HT1080 (cell line): ENCODE measurements at regions not wholly inside any gene's neighbourhood (a gene's known extent, or its start where the extent isn't known, plus 50 kb on each side); places are given as distances from the start of the nearest gene placed in this dataset.

Experiments
- DNase-seq: peaks from one replicate; pipeline ENCODE4 v3.0.0-alpha.2; 2015; ENCODE audit warnings: low read depth

DNA sequence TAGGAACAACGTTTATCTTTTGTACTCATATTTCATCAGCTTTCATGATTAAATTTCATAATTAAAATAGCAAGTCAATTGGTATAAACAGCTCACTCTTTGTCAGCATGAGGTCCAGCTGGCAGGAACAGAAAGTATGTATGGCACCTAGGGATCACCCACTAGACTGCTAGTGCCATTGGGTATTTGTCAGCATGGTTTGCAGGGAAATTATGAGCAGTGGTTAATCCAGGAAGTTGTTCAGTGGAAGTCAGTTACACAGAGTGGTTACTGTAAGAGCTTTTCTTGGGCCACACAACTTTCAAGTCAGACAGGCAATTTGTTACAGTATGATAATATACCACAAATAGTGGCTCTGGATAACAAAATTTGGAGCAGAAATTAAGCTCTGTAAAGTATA is 340.3 kb upstream of the RGS6 start:
- DNase-seq = peak; percentile 77

DNA sequence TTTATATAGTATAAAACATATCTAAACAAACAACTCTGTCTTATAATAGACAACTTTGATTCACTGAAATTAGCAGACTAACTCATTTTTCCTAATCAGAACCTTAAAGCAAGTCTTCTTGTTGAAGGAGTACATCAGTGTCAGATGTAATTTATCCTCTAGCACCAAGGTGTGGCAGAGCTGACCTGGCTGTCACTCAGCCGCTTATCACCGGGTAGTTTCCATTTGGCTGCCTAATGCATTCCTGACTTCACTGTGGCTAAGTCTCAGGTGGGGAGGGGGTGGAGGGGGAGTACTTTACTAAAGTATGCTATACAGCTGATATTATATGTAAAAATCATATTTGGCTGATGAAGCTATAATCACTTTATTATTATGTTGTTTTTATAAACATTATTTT is 339.9 kb upstream of the RGS6 start:
- no peak for DNase-seq

DNA sequence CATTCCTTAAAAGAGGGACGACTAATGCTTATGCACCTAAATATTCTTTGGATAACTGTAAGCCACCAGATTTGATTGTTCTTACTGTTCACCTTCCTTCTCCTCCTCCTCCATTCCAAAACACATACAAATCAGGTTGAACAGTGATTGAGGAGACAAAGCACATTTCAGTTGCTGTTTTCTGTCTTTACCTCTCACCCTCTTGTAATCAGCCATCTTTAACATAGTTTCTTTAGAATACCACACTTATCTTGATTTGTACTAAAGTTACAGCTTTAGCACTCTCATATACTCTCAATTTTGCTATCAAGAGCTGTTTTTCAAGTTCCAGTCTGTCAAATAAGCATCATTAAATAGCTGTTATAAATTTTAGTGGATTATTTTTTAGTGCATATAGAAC is 338.3 kb upstream of the RGS6 start:
- no peak for DNase-seq

DNA sequence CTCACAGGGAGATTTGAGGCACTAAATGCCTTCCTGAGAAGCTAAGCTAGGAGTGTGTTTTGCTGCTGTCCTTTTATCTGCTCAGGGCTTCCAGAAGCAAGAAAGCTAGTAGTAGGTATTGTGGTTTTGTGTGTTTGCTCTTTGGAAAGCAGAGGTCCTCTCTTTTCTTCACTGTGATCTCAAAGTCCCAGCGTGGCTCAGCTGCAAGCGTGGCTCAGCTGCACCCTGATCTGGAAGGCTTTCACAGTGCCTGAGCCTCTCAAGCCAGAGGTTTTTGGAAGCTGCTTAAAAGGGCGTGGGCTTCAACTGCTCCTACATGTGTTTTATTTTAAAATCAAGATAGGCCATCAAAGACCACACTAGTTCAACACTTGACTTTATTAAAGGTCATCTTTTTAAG is 337.4 kb upstream of the RGS6 start:
- DNase-seq = no peak

DNA sequence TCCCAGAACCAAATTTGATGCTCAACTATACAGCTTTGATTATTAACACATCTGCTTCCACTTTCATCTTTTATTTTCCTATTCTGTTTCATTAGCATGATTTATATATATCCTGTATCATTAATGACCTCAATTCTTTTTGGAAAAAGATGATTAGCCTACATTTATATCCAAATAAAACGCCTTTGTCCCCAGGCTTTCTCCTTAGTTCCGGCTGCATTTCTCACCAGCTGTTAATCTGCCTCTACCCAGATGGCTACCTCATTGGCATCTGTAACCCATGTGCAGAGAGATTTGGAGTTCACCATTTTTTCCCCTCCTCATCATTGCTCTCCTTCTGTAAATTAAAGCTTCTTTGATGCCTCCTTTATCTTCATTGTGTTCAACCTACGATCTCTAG is 336.8 kb upstream of the RGS6 start:
- DNase-seq = no peak

DNA sequence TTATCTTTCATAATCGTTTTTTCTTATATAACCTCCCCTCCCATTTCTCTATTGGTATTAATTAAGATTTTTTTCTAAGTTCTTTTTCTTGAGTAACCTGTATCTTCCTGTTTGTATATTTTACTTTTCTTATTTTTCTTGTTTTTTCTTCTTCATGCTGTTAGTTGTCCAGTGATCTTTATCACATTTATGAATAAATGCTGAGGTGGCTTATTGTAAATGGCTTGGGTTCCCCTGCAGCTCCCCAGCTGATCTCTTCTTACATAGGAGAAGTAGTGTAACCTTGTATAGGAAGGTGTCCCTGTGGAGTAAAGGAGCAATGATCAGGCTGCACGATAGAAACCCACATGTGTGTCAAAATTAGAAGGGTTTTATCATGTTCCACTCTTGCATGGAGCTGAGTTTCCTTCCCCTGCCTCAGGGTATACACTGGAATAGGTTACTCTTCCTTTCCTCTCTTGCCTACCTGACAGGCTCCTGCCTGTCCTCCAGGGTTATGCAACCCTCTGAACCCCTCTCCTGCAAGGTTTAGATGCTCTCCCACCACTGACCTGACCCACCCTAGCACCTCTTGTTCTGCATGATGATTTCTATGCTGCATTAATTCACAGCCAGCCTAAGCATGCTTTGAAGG is 334.8 kb upstream of the RGS6 start:
- no peak for DNase-seq

DNA sequence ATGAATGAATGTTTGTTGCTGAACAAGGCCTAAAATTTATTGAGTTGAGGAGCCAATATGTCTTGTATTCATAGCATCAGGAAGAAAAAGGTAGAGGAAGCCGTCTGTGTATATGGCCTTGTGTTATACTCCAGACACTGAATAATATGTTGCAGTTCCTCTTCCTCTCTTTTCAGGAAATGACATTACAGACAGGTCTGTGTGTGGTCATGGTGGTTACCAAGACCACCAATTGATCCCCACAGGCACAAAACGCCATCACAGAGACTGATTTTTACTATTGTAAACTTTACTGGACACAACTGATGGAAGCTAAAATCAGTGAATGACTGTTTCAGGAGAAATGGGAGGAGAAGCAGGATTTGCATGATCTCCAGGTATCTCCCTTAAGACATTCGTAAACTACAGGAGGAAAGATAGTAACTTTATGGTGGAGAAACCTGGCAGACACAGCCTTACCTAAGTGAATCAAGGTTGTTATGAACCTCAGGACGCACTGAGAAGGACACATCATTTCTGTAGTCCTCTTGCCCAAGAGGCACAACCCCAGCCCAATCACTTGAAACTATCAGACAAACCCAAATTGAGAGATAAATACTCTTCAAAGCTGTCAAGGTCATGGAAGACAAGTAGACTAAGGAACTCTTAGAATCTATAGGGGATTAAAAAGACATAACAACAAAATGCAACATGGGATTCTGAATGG is 334.1 kb upstream of the RGS6 start:
- no peak for DNase-seq

DNA sequence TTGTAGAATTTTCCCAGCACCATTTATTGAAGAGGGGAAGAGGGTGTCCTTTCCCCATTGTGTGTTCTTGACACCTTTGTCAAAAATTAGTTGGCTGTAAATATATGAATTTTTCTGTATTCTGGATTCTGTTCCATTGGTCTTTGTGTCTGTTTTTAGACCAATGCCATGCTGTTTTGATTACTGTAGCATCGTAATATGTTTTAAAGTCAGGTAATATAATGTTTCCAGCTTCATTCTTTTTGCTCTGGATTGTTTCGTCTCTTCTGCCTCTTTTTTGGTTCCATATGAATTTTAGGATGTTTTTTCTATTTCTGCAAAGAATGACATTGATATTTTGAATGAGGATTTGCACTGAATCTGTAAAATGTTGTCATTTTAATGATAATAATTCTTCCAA is 331.9 kb upstream of the RGS6 start:
- no peak for DNase-seq

DNA sequence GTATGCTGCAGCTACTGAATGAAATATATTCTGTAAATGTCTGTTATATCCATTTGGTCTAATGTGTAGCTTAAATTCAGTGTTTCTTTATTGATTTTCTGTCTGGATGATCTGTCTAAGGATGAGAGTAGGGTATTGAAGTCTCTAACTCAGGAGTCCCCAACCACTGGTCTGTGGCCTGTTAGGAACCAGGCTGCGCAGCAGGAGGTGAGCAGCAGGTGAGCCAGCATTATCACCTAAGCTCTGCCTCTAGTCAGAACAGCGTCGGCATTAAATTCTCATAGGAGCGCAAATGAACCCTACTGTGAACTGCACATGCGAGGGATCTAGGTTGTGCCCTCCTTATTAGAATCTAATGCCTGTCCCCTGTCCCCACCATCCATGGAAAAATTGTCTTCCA is 329.7 kb upstream of the RGS6 start:
- DNase-seq = no peak

DNA sequence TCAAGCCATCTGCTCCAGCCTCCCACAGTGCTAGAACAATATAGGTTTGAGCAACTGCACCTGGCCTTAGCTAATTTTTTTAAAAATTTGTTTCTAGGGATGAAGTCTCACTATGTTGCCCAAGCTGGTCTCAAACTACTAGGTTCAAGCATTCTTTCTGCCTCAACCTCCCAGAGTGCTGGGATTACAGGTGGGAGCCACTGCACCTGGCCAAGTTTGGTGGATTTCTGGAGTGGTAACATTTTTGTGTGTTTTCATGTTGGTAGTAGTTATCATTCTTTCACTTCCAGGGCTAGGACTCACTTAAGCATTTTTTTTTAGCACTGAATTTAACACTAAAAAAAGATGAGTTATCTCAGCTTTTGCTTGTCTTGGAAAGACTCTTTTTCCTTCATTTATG is 328.0 kb upstream of the RGS6 start:
- no peak for DNase-seq

DNA sequence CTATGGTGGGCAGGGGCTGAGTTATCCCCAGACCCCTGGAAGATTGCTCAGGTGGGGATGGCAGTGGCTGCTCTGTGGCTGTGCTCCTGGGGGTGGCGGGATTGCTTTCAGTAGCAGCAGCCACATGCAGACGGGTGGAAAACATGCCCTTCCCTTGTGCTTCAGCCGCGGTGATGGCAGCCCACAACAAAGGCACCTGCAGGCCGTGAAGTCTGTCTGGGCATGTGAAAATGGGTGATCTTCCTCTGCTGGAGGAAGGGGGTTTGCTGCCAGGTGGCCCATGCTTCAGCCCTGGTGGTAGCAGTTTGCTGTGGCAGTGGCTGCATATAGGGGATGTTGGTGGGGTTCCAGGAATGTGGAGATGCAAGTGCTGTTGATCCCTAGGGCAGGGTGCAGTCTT is 326.2 kb upstream of the RGS6 start:
- no peak for DNase-seq

DNA sequence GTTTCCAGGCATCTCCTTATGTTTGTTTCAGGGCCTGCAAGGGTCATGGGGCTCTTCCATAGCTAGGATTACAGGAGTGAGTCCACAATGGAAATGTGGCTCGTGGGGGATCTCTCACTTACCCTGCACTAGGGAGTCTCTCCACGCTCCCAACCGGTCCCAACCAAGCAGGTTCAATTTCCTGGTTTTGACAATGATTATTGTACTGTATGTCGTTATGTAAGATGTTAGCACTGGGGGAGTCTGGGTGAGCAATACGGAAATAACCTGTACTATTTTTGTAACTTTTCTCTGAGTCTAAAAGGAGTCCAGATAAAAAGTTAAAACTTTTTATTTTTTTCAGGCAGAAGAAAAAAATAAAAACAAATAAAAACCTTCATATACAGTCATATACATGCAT is 325.7 kb upstream of the RGS6 start:
- DNase-seq = no peak

DNA sequence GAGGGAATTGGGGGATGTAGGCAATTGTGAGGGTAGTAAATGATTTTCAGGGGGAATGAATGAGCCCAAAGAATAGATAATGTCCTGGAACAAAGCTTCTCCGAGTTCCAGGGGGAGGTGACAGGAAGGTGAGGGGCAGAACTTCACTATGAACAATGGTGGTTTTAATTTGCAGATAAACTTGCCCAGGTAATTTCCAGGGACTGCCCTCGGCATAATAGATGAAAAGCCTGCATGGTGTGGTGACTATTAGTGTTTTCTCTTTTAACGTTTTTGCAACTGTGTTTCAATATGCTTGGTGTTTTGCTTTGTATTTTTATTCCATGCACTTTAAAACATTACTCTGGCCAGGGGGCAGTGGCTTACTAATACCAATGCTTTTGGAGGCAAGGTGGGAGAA is 325.2 kb upstream of the RGS6 start:
- DNase-seq = no peak

DNA sequence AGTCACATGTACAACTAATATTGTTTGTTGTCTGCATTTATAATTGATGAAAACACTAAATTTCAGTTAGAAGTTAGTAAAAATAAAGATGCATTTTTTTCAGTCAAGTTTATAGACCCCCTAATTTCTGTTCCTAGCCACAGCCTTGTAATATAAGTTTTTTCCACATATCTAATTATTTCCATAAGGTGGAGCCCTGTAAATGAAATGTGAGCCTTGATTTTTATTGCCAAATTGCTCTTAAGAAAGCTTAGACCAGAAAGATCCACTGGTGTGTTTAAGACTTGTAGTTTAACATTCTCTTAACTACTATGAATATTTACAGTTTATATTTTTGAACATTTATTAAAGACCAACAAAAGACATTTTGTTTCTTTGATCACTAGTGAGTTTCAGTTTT is 322.1 kb upstream of the RGS6 start:
- DNase-seq = no peak

DNA sequence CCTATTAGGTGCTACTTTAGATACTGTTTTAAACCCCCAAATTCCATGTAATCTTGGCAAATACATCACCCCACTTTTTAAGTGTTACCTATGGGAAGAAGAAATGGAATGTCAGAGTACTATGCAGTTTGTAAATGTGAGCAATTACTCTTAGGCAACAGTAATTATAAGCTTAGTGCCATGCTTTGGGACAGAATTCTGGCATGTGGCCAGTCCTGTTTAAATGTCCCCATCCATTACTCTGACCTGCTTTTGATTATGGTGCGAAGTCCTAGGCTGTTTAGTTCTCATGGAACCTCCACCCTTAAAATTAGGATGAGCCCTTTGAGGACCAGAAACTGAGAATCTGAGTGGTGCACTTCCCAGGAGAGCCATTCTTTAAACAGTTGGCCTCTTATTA is 321.4 kb upstream of the RGS6 start:
- no peak for DNase-seq

DNA sequence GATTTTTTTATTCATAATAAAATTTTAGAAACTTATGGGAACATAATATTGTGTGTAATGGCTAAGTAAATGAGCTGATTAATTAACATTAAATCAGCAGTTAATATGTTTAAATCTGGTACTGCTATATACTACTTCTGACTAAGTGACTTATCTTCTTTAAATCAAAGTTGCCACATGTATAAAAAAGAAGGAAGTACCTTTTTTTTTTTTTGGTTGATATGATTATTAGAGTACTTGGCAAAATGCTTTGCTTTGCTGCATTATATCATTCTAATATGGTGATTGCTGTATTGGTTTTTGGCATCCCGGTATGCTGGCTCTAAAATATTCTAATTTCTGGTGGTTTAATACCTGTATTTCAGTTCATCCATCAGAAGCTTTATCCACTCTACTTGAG is 319.1 kb upstream of the RGS6 start:
- DNase-seq = no peak

DNA sequence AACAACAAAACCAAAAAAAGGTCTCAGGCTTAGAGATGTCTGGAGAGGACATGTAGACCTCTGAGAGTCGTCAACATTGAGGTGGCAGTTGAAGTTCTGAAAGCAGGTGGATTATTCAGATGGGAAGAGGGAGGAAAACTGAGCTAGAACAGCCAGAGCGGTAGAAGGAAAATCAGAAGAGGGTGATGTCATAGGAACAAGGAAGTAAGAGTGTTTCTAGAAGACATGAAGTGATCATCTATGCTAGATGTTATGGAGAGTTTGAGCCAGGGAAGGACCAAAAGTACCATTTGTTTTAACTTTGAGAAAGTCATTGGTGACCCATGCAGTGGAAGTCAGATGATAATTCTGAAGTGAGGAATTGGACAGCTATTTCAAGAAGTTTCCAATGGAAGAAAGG is 316.2 kb upstream of the RGS6 start:
- DNase-seq = no peak

DNA sequence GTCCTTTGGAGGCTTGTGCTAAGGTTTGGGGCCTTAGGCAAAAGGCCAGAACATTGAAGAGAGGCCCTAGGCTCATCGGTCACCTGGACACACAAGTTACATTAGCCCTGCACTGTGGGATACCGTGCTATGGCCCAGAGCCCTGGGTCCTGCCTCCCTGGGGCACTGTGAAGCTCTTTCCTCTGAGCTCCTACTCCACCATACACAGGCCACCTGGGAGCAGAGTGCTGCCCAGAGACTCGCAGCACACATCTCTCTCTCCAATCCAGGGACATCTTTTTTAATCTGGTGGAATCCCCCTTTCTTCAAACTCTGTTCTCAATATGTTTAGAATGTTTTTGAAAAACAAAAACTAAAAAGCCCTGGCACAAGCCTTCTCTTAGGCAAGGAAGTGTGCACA is 314.2 kb upstream of the RGS6 start:
- no peak for DNase-seq

DNA sequence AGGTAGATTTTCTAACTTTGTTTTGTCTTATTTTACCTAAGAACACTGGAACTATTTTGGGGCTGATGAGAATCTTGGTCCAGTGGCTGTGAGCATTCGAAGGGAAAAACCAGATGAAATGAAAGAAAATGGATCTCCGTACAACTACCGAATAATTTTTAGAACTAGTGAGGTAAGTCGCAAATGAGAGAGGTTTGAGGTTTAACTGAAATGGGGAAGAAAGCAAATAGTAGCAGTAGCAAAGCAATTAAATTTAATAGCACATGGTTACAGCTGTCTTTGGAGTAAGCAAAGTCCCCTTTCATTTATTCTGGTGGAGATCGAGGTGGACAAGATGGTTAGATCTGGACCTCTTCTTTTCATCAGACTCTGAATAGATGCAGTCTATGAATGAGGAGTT is 313.5 kb upstream of the RGS6 start:
- DNase-seq = no peak

DNA sequence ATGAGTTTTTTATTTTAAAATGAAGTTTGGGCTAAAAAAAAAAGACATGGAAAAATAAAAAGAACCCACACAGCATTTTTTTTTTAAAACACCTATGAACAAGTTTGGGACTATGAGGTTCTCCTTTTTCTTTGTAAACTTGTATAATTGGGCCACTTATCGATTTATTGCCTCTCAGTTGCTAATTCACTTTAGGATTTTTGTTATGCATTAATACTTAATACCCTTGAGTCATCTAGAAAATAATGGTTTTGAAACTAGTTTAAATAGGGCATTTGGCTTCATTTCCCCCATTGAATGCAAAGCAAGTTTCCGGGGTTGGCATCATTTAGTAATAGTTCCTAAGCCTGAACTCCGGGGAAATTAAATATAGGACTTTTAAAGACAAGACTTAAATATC is 312.8 kb upstream of the RGS6 start:
- no peak for DNase-seq

DNA sequence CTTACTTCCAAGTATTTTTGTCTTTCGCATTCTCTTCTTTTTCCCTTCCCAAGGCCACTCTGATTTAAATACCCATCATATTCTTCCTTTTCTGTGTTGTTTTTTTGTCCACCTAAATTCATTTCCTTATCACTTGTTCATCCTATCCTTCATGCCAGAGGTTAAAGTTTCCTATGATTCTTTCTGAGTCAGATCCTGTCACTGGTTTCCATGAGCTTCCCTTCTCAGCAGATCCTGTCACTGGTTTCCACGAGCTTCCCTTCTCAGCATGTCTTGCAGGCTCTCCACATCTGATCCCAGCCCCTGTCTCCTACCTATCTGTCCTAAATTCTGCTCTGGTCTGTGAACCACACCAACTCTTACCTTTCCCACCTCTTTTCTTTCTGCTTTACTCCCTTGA is 311.8 kb upstream of the RGS6 start:
- peak; percentile 85 for DNase-seq

DNA sequence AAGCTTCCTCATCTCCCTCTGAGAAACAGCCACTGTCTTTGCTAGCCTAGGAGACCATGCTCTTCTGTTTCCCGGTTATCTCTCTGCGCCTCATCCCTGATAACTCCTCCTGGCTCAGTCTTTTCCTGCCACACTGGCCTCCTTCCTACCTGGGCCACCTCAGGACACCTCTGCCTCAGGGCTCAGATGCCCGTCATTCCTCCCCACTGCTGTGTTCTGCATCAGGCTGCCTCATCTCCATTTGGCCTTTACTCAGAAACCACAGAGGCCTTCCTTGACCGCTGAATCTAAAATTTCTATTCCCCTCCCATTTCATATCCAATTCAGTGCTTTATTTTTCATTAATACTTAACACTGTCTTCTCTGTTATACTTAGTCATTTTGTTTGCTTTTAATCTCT is 311.0 kb upstream of the RGS6 start:
- no peak for DNase-seq

DNA sequence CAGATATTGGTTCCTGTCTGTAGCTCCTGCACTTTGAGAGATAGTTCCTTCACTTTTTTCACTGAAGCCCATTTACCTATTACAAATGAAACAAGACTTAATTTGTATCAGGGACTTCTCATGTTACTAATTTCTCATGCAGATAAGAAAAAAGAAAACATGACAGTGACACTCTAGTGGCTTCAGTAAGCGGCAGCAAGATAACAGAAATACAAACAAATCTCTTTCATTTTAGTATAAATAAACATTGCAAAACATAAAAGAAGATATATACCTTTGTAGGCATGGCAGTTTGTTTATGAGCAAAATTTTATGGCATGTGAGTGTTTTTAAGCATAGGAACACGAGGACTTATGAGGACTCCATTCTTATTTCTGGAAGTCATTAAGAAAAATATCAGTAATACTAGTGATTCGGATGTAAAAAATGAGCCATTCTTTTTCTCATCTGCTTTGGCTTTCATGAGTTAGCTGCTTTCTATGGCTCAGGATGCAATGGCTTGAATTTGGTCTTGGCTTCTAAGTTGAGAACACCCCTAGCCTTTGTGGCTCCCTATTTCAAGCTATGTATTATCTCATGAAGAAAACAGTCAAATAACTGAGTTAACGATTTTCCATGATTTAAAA is 310.1 kb upstream of the RGS6 start:
- DNase-seq = no peak
